Left lung (tissue), 4 donors: ENCODE measurements at regions not wholly inside any gene's neighbourhood (a gene's known extent, or its start where the extent isn't known, plus 50 kb on each side); places are given as distances from the start of the nearest gene placed in this dataset.

Experiments
- ATAC-seq: fragments of 200-7000 bp; cut with Tn5 transposase; one replicate; pipeline ENCODE4 v1.9.1; 2020; ENCODE audit warnings: moderate library complexity
- DNase-seq, 4 donors: peaks; one replicate each; pipeline ENCODE4 v3.0.0-alpha.2; 2013 to 2020
- H3K27ac ChIP-seq, 2 donors: fragments of 200-600 bp; sonication (generic) in 1 of 2; one replicate each; pipeline versions ENCODE4 v1.5.0 to v1.8.0; 2020 to 2021
- H3K27me3 ChIP-seq, 2 donors: fragments of 200-600 bp; sonication (generic) in 1 of 2; one replicate each; pipeline versions ENCODE4 v1.5.0 to v1.8.0; 2020 to 2021
- H3K36me3 ChIP-seq, 2 donors: fragments of 200-600 bp; sonication (generic) in 1 of 2; one replicate each; pipeline versions ENCODE4 v1.5.0 to v1.8.0; 2020 to 2021
- H3K4me1 ChIP-seq, 2 donors: fragments of 200-600 bp; one replicate each; pipeline ENCODE4 v1.8.0; 2021
- H3K4me3 ChIP-seq, 2 donors: fragments of 200-600 bp; sonication (generic) in 1 of 2; one replicate each; pipeline versions ENCODE4 v1.5.0 to v1.8.0; 2020 to 2021; ENCODE audit warnings: mild to moderate bottlenecking in 1 of 2
- H3K9me3 ChIP-seq, 2 donors: fragments of 200-600 bp; sonication (generic) in 1 of 2; one replicate each; pipeline versions ENCODE4 v1.5.0 to v1.8.0; 2020 to 2021
- intact Hi-C, 2 donors: fragments of 100-400 bp; cut with DNase I; formaldehyde crosslinking; loops; one replicate each; pipeline versions ENCODE4 v1.11.2 to v1.14.2; 2022
- TF ChIP-seq, protein P1 (sequence below), 2 donors: fragments of 200-600 bp; sonication (generic) in 1 of 2; IDR thresholded peaks; one replicate each; pipeline versions ENCODE4 v1.5.0 to v1.8.0; 2021; ENCODE audit warnings: antibody characterized with exemption in 2 of 2
- donor health status: DM: no; HTN: yes; CAD: no.
- donor health status: DM: no; HTN: no; CAD: no.

DNA sequence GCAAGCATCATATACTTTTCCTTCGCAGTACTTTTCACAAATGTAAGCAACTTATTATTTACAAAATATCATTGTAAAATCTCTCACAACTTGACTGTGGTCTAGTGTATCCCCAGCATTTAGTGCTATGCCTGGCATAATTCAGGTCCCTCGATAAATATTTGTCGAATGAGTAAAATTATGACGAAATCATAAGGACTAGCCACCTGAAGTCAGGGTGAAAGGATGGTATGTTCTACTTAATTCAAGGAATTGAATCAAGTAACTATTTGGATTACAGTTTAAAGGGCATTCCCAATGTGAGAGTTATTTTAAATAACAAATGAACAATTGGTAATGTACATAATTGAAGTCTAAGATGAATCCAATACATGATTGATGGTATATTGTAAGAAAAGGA lies 393.0 kb upstream of the SLC35B3 start:
- ATAC-seq, result no peak
- no peaks in the 10 kb centered on the region for H3K9me3 ChIP-seq
- TF ChIP-seq, protein P1, sequence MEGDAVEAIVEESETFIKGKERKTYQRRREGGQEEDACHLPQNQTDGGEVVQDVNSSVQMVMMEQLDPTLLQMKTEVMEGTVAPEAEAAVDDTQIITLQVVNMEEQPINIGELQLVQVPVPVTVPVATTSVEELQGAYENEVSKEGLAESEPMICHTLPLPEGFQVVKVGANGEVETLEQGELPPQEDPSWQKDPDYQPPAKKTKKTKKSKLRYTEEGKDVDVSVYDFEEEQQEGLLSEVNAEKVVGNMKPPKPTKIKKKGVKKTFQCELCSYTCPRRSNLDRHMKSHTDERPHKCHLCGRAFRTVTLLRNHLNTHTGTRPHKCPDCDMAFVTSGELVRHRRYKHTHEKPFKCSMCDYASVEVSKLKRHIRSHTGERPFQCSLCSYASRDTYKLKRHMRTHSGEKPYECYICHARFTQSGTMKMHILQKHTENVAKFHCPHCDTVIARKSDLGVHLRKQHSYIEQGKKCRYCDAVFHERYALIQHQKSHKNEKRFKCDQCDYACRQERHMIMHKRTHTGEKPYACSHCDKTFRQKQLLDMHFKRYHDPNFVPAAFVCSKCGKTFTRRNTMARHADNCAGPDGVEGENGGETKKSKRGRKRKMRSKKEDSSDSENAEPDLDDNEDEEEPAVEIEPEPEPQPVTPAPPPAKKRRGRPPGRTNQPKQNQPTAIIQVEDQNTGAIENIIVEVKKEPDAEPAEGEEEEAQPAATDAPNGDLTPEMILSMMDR (IDR thresholded peaks at IDR 0.05), result no peak
- H3K27me3 ChIP-seq, result no peaks in the 10 kb centered on the region
- no peak overlapping the region for H3K27ac ChIP-seq
- H3K36me3 ChIP-seq, result no peaks in the 10 kb centered on the region
- DNase-seq, result no peak
- no peak overlapping the region for H3K4me3 ChIP-seq
- H3K4me1 ChIP-seq, result peaks cover 0 to 5% of the 10 kb centered on the region in 2 donors
- intact Hi-C loops, result no loop called here

DNA sequence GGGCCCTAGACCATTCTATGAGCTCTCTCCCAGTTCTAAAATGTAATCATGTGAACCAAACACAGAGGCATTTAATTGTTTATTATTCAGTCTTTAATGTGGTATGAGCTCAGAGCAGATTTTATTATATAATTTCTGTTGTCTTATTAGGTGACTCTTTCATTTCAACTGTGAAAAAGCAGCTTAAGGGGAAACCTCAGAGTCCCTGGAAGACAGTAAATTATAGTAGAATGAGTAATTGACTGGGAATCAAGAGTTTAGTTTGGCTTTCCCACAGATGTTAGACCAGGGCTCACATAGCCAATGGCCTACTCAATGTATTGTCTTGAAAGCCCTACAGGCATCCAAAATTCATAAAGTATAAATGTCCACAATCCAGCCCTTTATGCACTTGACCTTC lies 390.4 kb upstream of the SLC35B3 start:
- H3K27me3 ChIP-seq, result no peaks in the 10 kb centered on the region
- H3K4me1 ChIP-seq, result no peaks in the 10 kb centered on the region
- H3K9me3 ChIP-seq, result no peaks in the 10 kb centered on the region
- TF ChIP-seq, protein P1 (IDR thresholded peaks at IDR 0.05), result no peak
- H3K4me3 ChIP-seq, result no peak overlapping the region
- DNase-seq (no peak), ATAC-seq (no peak)
- no peak overlapping the region for H3K27ac ChIP-seq
- intact Hi-C loops, result no loop called here
- H3K36me3 ChIP-seq, result no peaks in the 10 kb centered on the region

DNA sequence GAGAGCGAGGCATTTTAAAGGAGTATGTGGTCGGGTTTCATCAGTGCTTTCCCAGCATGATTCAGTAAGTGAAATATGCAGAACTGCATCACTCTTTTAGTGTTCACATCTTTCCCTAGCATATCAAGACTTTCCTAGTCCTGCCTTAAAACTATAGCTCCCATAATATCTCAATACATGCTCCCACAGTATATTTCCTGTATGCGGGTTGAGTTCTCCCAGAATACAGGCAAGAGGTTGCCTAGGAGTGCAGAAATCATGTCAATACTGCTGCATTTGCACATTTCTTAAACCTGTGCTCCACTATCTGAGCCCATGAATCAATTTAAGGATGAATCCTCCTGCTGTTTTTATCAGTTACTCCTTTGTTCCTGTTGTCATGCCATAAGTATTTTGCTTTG lies 386.6 kb upstream of the SLC35B3 start:
- TF ChIP-seq, protein P1 (IDR thresholded peaks at IDR 0.05), result no peak
- ATAC-seq (no peak), DNase-seq (no peak)
- H3K4me1 ChIP-seq, result no peaks in the 10 kb centered on the region
- no peaks in the 10 kb centered on the region for H3K36me3 ChIP-seq
- intact Hi-C loops, result no loop called here
- H3K27me3 ChIP-seq, result no peaks in the 10 kb centered on the region
- no peaks in the 10 kb centered on the region for H3K9me3 ChIP-seq
- no peak overlapping the region for H3K27ac ChIP-seq
- H3K4me3 ChIP-seq, result no peak overlapping the region

DNA sequence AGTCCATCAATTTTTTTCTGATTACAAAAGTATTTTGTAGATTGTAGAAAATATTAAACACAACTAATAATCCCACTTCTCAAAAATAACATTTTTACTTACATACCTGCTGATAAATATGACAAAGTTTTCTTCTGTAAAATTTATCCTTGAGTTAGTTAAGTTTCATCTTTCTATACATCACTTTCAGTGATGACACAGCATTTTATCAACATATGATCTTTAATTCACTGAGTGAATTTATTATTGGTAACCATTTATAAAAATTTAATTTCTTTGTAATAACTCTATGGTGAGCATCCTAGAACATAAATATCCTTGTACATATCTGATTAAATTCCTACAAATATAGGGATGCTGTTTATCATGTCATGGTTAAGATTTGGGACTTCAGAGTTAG lies 385.0 kb upstream of the SLC35B3 start:
- Histone ChIP-seq H3K27me3 (no peaks in the 10 kb centered on the region), H3K27ac (no peak overlapping the region), H3K4me1 (no peaks in the 10 kb centered on the region), H3K4me3 (no peak overlapping the region), H3K9me3 (no peaks in the 10 kb centered on the region), H3K36me3 (no peaks in the 10 kb centered on the region)
- no peak for DNase-seq
- intact Hi-C loops, result no loop called here
- ATAC-seq, result no peak
- TF ChIP-seq, protein P1 (IDR thresholded peaks at IDR 0.05), result no peak

DNA sequence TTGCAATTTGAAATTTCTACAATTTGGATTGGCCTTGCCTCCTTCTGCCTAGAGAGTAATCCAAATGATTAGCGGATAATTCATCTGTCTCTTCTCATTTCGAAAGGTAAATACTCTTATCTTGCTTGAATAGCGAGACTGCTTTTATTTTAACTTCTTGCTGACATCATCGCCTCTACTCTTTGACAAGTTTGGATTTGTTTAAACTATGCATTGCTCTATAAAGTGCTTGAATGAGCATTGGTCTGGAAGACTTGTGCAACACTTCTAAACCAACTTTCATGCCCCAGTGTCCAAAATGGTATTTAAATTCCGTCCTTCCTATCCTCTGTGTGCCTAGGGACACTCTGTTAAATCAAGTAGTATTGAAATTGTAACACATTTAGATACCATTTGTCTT lies 384.1 kb upstream of the SLC35B3 start:
- H3K27ac ChIP-seq, result no peak overlapping the region
- H3K36me3 ChIP-seq, result no peaks in the 10 kb centered on the region
- DNase-seq (no peak), ATAC-seq (peak; percentile 47)
- TF ChIP-seq, protein P1 (IDR thresholded peaks at IDR 0.05), result no peak
- no peaks in the 10 kb centered on the region for H3K27me3 ChIP-seq
- H3K4me1 ChIP-seq, result no peaks in the 10 kb centered on the region
- intact Hi-C loops, result no loop called here
- H3K4me3 ChIP-seq, result no peak overlapping the region
- H3K9me3 ChIP-seq, result no peaks in the 10 kb centered on the region
